ENCODE measurements at regions not wholly inside any gene's neighbourhood (a gene's known extent, or its start where the extent isn't known, plus 50 kb on each side); places are given as distances from the start of the nearest gene placed in this dataset.

DNA sequence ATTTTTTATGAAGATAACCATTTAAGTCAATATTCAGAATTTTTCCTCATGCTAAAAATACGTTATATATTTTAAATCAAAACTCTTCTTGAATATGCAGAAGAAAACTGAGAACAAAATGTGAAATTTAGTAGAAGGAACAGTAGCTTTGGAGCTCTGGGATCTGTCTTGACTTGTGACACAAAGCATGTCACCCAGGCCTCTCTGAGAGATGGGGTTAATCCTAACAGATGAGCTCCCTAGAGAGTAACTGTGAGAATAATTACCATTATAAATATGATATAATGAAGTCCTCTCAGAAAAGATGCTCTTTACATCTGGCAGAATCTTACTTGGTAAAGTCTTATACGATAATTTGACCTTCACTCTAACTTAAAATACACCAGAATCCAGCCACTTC lies 272.0 kb downstream of the PTPRC start:
- no peak for DNase-seq (ENCODE audit: extremely low read depth, insufficient read length)
- H3K4me3 ChIP-seq (replicated peaks; ENCODE audit: low read depth, low read length) = no peak overlapping the region
- TF ChIP-seq, protein P1, sequence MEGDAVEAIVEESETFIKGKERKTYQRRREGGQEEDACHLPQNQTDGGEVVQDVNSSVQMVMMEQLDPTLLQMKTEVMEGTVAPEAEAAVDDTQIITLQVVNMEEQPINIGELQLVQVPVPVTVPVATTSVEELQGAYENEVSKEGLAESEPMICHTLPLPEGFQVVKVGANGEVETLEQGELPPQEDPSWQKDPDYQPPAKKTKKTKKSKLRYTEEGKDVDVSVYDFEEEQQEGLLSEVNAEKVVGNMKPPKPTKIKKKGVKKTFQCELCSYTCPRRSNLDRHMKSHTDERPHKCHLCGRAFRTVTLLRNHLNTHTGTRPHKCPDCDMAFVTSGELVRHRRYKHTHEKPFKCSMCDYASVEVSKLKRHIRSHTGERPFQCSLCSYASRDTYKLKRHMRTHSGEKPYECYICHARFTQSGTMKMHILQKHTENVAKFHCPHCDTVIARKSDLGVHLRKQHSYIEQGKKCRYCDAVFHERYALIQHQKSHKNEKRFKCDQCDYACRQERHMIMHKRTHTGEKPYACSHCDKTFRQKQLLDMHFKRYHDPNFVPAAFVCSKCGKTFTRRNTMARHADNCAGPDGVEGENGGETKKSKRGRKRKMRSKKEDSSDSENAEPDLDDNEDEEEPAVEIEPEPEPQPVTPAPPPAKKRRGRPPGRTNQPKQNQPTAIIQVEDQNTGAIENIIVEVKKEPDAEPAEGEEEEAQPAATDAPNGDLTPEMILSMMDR (IDR thresholded peaks at IDR 0.05; ENCODE audit: insufficient read depth, low read length, poor library complexity, severe bottlenecking) = no peak
- H3K36me3 ChIP-seq (ENCODE audit: control insufficient read depth, insufficient read depth, low read length) = no peaks in the 10 kb centered on the region
- H3K27me3 ChIP-seq (replicated peaks; ENCODE audit: control insufficient read depth, insufficient read depth, low read length) = no peaks in the 10 kb centered on the region

- H3K36me3 ChIP-seq (ENCODE audit: control insufficient read depth, insufficient read depth, low read length) = no peaks in the 10 kb centered on the region
- no peak for DNase-seq (ENCODE audit: extremely low read depth, insufficient read length)
- no peaks in the 10 kb centered on the region for H3K27me3 ChIP-seq (replicated peaks; ENCODE audit: control insufficient read depth, insufficient read depth, low read length)
- no peak overlapping the region for H3K4me3 ChIP-seq (replicated peaks; ENCODE audit: low read depth, low read length)
- TF ChIP-seq, protein P1 (IDR thresholded peaks at IDR 0.05; ENCODE audit: insufficient read depth, low read length, poor library complexity, severe bottlenecking) = no peak
Observed at GRCh38 chr1:198912046-198912445, 273.2 kb downstream of the PTPRC start.

DNA sequence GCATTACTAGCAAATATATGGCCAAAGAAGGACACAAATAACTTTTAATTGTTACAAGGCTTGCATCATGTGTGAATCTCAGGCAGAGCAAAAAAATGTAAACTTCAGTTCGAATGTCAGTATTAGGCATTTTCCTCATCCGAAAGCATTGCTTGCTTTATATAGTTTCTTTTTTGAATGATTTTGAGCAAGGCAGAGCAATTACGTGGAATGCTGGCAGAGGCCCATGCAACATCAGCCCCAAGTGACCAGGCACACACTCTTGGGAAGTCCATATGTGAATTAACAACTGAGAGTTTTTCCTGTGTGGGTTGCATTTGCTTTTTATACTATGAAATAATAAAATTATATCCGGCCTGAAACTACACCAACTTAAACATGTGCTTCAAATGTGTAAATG lies 274.8 kb downstream of the PTPRC start:
- Histone ChIP-seq H3K4me3 (replicated peaks; ENCODE audit: low read depth, low read length) (no peak overlapping the region), H3K36me3 (ENCODE audit: control insufficient read depth, insufficient read depth, low read length) (no peaks in the 10 kb centered on the region), H3K27me3 (replicated peaks; ENCODE audit: control insufficient read depth, insufficient read depth, low read length) (no peaks in the 10 kb centered on the region)
- no peak for DNase-seq (ENCODE audit: extremely low read depth, insufficient read length)
- TF ChIP-seq, protein P1 (IDR thresholded peaks at IDR 0.05; ENCODE audit: insufficient read depth, low read length, poor library complexity, severe bottlenecking) = no peak

DNA sequence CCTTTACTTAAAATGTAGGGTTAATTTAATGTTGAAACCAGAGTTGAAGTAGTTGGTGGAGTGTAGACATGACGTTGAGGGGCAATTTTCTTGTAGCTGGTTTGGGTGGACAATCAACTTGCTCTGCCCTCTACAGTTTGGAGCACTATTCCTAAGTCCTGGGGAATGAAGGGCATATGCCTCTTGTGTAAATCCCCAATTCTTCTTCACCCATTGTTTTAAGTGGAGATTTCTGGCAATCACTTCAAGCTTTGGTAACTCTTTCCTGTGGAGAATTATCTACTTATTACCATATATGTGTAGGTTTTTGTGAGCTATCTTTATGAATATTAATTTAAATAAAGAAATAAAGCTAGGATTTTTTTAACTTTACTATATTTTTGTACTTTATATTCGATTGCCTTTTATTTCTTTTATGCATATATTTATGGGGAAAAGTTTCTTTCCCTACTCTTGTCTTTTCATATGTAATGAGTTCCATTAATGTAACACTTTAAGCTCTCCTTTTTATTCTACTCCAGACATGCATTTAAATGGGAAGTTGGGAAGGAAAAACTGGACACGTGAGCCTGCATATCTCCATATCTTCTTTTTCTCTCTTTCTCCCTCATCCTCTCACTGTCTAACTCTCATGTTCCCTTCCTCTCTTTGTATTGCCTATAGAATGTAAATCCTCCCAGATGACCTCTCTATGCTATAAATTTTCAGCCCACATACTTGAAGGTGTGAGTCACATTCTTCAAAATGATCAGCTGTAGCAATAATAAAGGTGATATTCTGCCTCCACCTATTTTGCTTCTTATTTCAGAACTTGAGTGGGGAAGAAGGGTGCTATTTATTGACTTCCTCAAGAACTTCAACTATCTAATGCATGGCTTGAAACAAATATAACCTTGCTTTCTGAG lies 276.7 kb downstream of the PTPRC start:
- H3K27me3 ChIP-seq (replicated peaks; ENCODE audit: control insufficient read depth, insufficient read depth, low read length) = no peaks in the 10 kb centered on the region
- TF ChIP-seq, protein P1 (IDR thresholded peaks at IDR 0.05; ENCODE audit: insufficient read depth, low read length, poor library complexity, severe bottlenecking) = no peak
- no peak for DNase-seq (ENCODE audit: extremely low read depth, insufficient read length)
- H3K36me3 ChIP-seq (ENCODE audit: control insufficient read depth, insufficient read depth, low read length) = no peaks in the 10 kb centered on the region
- no peak overlapping the region for H3K4me3 ChIP-seq (replicated peaks; ENCODE audit: low read depth, low read length)

- H3K4me3 ChIP-seq (replicated peaks; ENCODE audit: low read depth, low read length) = no peak overlapping the region
- no peaks in the 10 kb centered on the region for H3K27me3 ChIP-seq (replicated peaks; ENCODE audit: control insufficient read depth, insufficient read depth, low read length)
- H3K36me3 ChIP-seq (ENCODE audit: control insufficient read depth, insufficient read depth, low read length) = no peaks in the 10 kb centered on the region
- TF ChIP-seq, protein P1 (IDR thresholded peaks at IDR 0.05; ENCODE audit: insufficient read depth, low read length, poor library complexity, severe bottlenecking) = no peak
- no peak for DNase-seq (ENCODE audit: extremely low read depth, insufficient read length)
Observed at GRCh38 chr1:198917226-198917625, 278.4 kb downstream of the PTPRC start.

Data from GM06990 (cell line).